Esophagus muscularis mucosa (tissue), 3 donors: ENCODE measurements at regions not wholly inside any gene's neighbourhood (a gene's known extent, or its start where the extent isn't known, plus 50 kb on each side); places are given as distances from the start of the nearest gene placed in this dataset.

Experiments used
- POLR2A ChIP-seq: fragments of 450-650 bp; IDR thresholded peaks from one replicate; pipeline ENCODE4 v1.6.1; 2017; ENCODE audit warnings: antibody characterized with exemption, moderate library complexity, mild to moderate bottlenecking, low read depth
- POLR2AphosphoS5 ChIP-seq, 2 donors: sonication (generic); formaldehyde crosslinking; IDR thresholded peaks; one replicate each; pipeline ENCODE4 v1.6.1; 2017; ENCODE audit warnings: antibody characterized with exemption in 2 of 2
- TF ChIP-seq, protein P1 (sequence below), 3 experiments: fragments of 200-600 bp in 2 of 3; fragments of 450-650 bp in 1 of 3; sonication (generic) in 2 of 3; IDR thresholded peaks; one replicate each; pipeline ENCODE4 v1.5.1; 2017 to 2019; ENCODE audit warnings: antibody characterized with exemption in 3 of 3, mild to moderate bottlenecking in 2 of 3, moderate library complexity in 1 of 3

DNA sequence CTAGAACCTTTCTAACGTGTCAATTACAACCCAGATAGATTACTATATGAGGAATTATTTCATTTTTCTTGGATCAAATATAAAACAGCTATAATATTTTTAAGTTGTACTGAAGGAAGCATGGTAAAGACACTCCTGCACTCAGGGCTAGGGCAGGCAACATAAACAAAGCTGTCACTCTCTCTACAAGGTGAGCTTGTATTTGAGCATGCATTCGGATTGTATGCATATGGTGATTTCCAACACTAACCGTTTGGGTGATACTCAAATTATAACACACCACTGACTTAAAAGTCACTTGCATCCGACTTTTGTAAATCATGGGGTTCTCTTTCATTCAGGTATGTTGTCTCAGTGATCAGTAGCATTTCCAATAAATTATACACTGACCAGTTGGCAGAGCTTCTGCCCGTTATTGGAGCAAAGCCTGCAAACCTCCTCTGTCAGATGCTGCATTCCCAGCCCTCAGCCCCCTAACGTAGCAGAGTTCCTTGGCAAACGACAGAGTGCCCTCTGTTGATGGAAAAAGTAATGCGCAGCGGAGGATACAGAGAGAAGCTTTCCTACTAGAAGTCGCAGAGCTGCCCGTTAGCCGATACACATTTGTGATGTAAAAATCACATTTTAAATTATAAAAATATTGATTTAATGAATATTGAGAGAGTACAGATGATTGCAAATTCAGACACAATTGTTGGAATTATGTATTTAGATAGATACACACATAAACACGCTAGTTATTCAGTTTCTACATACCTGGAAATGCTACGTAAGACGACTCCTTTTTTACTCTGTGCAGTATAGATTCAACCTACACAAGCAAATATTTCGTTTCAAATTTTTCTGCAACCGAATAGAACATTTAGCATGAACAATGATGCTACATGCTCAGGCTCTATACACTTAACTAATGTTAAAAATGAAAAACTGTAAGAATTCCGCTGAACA lies 173.9 kb upstream of the SP4 start:
- TF ChIP-seq POLR2A: no peak
- TF ChIP-seq, protein P1, sequence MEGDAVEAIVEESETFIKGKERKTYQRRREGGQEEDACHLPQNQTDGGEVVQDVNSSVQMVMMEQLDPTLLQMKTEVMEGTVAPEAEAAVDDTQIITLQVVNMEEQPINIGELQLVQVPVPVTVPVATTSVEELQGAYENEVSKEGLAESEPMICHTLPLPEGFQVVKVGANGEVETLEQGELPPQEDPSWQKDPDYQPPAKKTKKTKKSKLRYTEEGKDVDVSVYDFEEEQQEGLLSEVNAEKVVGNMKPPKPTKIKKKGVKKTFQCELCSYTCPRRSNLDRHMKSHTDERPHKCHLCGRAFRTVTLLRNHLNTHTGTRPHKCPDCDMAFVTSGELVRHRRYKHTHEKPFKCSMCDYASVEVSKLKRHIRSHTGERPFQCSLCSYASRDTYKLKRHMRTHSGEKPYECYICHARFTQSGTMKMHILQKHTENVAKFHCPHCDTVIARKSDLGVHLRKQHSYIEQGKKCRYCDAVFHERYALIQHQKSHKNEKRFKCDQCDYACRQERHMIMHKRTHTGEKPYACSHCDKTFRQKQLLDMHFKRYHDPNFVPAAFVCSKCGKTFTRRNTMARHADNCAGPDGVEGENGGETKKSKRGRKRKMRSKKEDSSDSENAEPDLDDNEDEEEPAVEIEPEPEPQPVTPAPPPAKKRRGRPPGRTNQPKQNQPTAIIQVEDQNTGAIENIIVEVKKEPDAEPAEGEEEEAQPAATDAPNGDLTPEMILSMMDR (IDR thresholded peaks at IDR 0.05): peak in 2 of 3 experiments; percentile 37 to 56
- TF ChIP-seq POLR2AphosphoS5 (IDR thresholded peaks at IDR 0.05): no peak
